ENCODE measurements at regions not wholly inside any gene's neighbourhood (a gene's known extent, or its start where the extent isn't known, plus 50 kb on each side); places are given as distances from the start of the nearest gene placed in this dataset.
"Not testable (repeated sequence)": the region's sequence is repeated elsewhere in the genome, so short reads cannot be mapped to it uniquely, and the experiment has no call there.

GRCh38 chr7:145784809-145785780 is 331.5 kb upstream of the CNTNAP2 start:
- DNase-seq = no peak
- no peak for TF ChIP-seq CTCF (IDR thresholded peaks at IDR 0.05)
- TF ChIP-seq EP300 (IDR thresholded peaks at IDR 0.05) = no peak
- TF ChIP-seq POLR2AphosphoS5 (IDR thresholded peaks at IDR 0.05) = no peak

GRCh38 chr7:145781388-145781787 is 335.2 kb upstream of the CNTNAP2 start:
- H3K4me3 ChIP-seq; H3K27me3 ChIP-seq; H3K4me1 ChIP-seq; DNase-seq; H3K9me3 ChIP-seq; H3K27ac ChIP-seq; H3K36me3 ChIP-seq; intact Hi-C loops (cut with DNase I): not testable (repeated sequence)
- 52 to 74% methylated on average over 2 of the region's 2 CpGs for WGBS, 2 donors

More at GRCh38 chr7:145784809-145785780, 331.5 kb upstream of the CNTNAP2 start:
- Histone ChIP-seq H3K4me1 (no peaks in the 10 kb centered on the region), H3K27ac (no peak overlapping the region), H3K4me3 (no peak overlapping the region), H3K36me3 (no peaks in the 10 kb centered on the region), H3K27me3 (no peaks in the 10 kb centered on the region), H3K9me3 (no peaks in the 10 kb centered on the region)
- intact Hi-C loops (cut with DNase I) = no loop called here
- 92 to 93% methylated on average over 20 of the region's 20 CpGs for WGBS, 2 donors

GRCh38 chr7:145779140-145779539 is 337.5 kb upstream of the CNTNAP2 start:
- no peak for TF ChIP-seq CTCF (IDR thresholded peaks at IDR 0.05)
- TF ChIP-seq POLR2A (IDR thresholded peaks at IDR 0.05) = no peak
- no peak for TF ChIP-seq EP300 (IDR thresholded peaks at IDR 0.05)
- TF ChIP-seq POLR2AphosphoS5 (IDR thresholded peaks at IDR 0.05) = no peak
- Histone ChIP-seq H3K36me3 (no peaks in the 10 kb centered on the region), H3K27me3 (no peaks in the 10 kb centered on the region), H3K9me3 (no peaks in the 10 kb centered on the region), H3K27ac (no peak overlapping the region), H3K4me1 (no peaks in the 10 kb centered on the region), H3K4me3 (no peak overlapping the region)
- 63 to 70% methylated on average over 2 of the region's 2 CpGs for WGBS, 2 donors
- DNase-seq = no peak
- intact Hi-C loops (cut with DNase I) = no loop called here

GRCh38 chr7:145774777-145775176 is 341.8 kb upstream of the CNTNAP2 start:
- TF ChIP-seq EP300 (IDR thresholded peaks at IDR 0.05) (no peak), POLR2AphosphoS5 (IDR thresholded peaks at IDR 0.05) (no peak), CTCF (IDR thresholded peaks at IDR 0.05) (no peak), POLR2A (IDR thresholded peaks at IDR 0.05) (no peak)
- no peaks in the 10 kb centered on the region for H3K27me3 ChIP-seq
- no peaks in the 10 kb centered on the region for H3K4me1 ChIP-seq
- no peak for DNase-seq
- no peaks in the 10 kb centered on the region for H3K9me3 ChIP-seq
- no peak overlapping the region for H3K4me3 ChIP-seq
- WGBS, 2 donors = 77 to 85% methylated on average over 2 of the region's 2 CpGs
- H3K27ac ChIP-seq = no peak overlapping the region
- H3K36me3 ChIP-seq = no peaks in the 10 kb centered on the region
- intact Hi-C loops (cut with DNase I) = no loop called here

GRCh38 chr7:145753004-145753403 is 363.6 kb upstream of the CNTNAP2 start:
- TF ChIP-seq POLR2A (IDR thresholded peaks at IDR 0.05) (no peak), CTCF (IDR thresholded peaks at IDR 0.05) (no peak), EP300 (IDR thresholded peaks at IDR 0.05) (no peak), POLR2AphosphoS5 (IDR thresholded peaks at IDR 0.05) (no peak)
- no peak overlapping the region for H3K4me3 ChIP-seq
- intact Hi-C loops (cut with DNase I) = no loop called here
- WGBS, 2 donors = 93% methylated on average over 11 of the region's 11 CpGs
- no peak overlapping the region for H3K27ac ChIP-seq
- no peaks in the 10 kb centered on the region for H3K36me3 ChIP-seq
- H3K9me3 ChIP-seq = peaks cover 0 to 3% (median 0%) of the 10 kb centered on the region in 4 donors
- no peak for DNase-seq
- H3K27me3 ChIP-seq = no peaks in the 10 kb centered on the region
- no peaks in the 10 kb centered on the region for H3K4me1 ChIP-seq

Measured in sigmoid colon (tissue), 6 donors.